ENCODE measurements at regions not wholly inside any gene's neighbourhood (a gene's known extent, or its start where the extent isn't known, plus 50 kb on each side); places are given as distances from the start of the nearest gene placed in this dataset.

GRCh38 chr17:5675625-5676421, 91.5 kb upstream of the NLRP1 start:
- TF ChIP-seq REST (IDR thresholded peaks at IDR 0.05) = no peak
- TF ChIP-seq CTCF (IDR thresholded peaks at IDR 0.05; ENCODE audit: low read depth, low read length, missing input control) = no peak
- TF ChIP-seq ZBTB33 (IDR thresholded peaks at IDR 0.05) = no peak
- no peak for TF ChIP-seq GABPA (IDR thresholded peaks at IDR 0.05 in 1 of 2, conservative IDR thresholded peaks at IDR 0.05 in 1 of 2)
- no peak for TF ChIP-seq SP1 (IDR thresholded peaks at IDR 0.05)
- no peak for TF ChIP-seq EGR1 (IDR thresholded peaks at IDR 0.05; ENCODE audit: low read depth in 2 of 2)
- no peak for TF ChIP-seq MAX (IDR thresholded peaks at IDR 0.05)
- TF ChIP-seq JUND (IDR thresholded peaks at IDR 0.05) = no peak
